HUES6 (cell line): ENCODE measurements at regions not wholly inside any gene's neighbourhood (a gene's known extent, or its start where the extent isn't known, plus 50 kb on each side); places are given as distances from the start of the nearest gene placed in this dataset.

Experiments used
- H3K27ac ChIP-seq: 2 replicates; pipeline ENCODE4 v1.7.0; 2013; ENCODE audit warnings: low read depth, mild to moderate bottlenecking, low read length, inconsistent platforms
- H3K27me3 ChIP-seq: 2 replicates; pipeline ENCODE4 v1.6.1; 2013; ENCODE audit warnings: low read length; ENCODE audit not compliant: control insufficient read depth, insufficient read depth
- H3K36me3 ChIP-seq: 2 replicates; pipeline ENCODE4 v1.6.1; 2013; ENCODE audit warnings: low read length; ENCODE audit not compliant: control insufficient read depth, insufficient read depth
- H3K4me1 ChIP-seq: 2 replicates; pipeline ENCODE4 v1.6.1; 2013; ENCODE audit warnings: low read length; ENCODE audit not compliant: control insufficient read depth, insufficient read depth
- H3K4me3 ChIP-seq: 2 replicates; pipeline ENCODE4 v1.5.1; 2013; ENCODE audit warnings: low read depth, low read length
- H3K9ac ChIP-seq: one replicate; pipeline ENCODE4 v1.6.1; 2013; ENCODE audit warnings: mild to moderate bottlenecking, low read length
- H3K9me3 ChIP-seq: 2 replicates; pipeline ENCODE4 v1.6.1; 2013; ENCODE audit warnings: low read depth, low read length; ENCODE audit not compliant: control insufficient read depth, insufficient read depth

- Histone ChIP-seq H3K27ac (no peak overlapping the region), H3K4me1 (peaks cover 16% of the 10 kb centered on the region), H3K9ac (no peak overlapping the region), H3K9me3 (no peaks in the 10 kb centered on the region), H3K4me3 (no peak overlapping the region), H3K27me3 (no peaks in the 10 kb centered on the region), H3K36me3 (no peaks in the 10 kb centered on the region)
These were observed 119.1 kb downstream of the NDUFA10 start for GRCh38 chr2:239905884-239906654.

- Histone ChIP-seq H3K4me1 (peaks cover 16% of the 10 kb centered on the region), H3K36me3 (no peaks in the 10 kb centered on the region), H3K27ac (no peak overlapping the region), H3K4me3 (no peak overlapping the region), H3K27me3 (no peaks in the 10 kb centered on the region), H3K9ac (no peak overlapping the region), H3K9me3 (no peaks in the 10 kb centered on the region)
These were observed 119.8 kb downstream of the NDUFA10 start for GRCh38 chr2:239905306-239905705.

- no peak overlapping the region for H3K27ac ChIP-seq
- H3K4me3 ChIP-seq, result no peak overlapping the region
- no peaks in the 10 kb centered on the region for H3K36me3 ChIP-seq
- H3K9ac ChIP-seq, result no peak overlapping the region
- H3K4me1 ChIP-seq, result peaks cover 16% of the 10 kb centered on the region
- no peaks in the 10 kb centered on the region for H3K27me3 ChIP-seq
- no peaks in the 10 kb centered on the region for H3K9me3 ChIP-seq
These were observed 120.6 kb downstream of the NDUFA10 start for GRCh38 chr2:239904496-239904895.

GRCh38 chr2:239903803-239904202 lies 121.3 kb downstream of the NDUFA10 start:
- H3K27me3 ChIP-seq, result no peaks in the 10 kb centered on the region

GRCh38 chr2:239903210-239903609 lies 121.9 kb downstream of the NDUFA10 start:
- no peaks in the 10 kb centered on the region for H3K27me3 ChIP-seq
- no peak overlapping the region for H3K27ac ChIP-seq
- H3K36me3 ChIP-seq, result no peaks in the 10 kb centered on the region
- peaks cover 16% of the 10 kb centered on the region for H3K4me1 ChIP-seq
- H3K9ac ChIP-seq, result no peak overlapping the region
- H3K9me3 ChIP-seq, result no peaks in the 10 kb centered on the region
- no peak overlapping the region for H3K4me3 ChIP-seq

More at GRCh38 chr2:239903803-239904202, 121.3 kb downstream of the NDUFA10 start:
- H3K4me3 ChIP-seq, result no peak overlapping the region
- H3K9ac ChIP-seq, result no peak overlapping the region
- no peaks in the 10 kb centered on the region for H3K9me3 ChIP-seq
- no peaks in the 10 kb centered on the region for H3K36me3 ChIP-seq
- no peak overlapping the region for H3K27ac ChIP-seq
- H3K4me1 ChIP-seq, result peaks cover 16% of the 10 kb centered on the region

- Histone ChIP-seq H3K27me3 (no peaks in the 10 kb centered on the region), H3K27ac (no peak overlapping the region), H3K9ac (no peak overlapping the region), H3K4me1 (peaks cover 16% of the 10 kb centered on the region), H3K4me3 (0 out of 2 replicates have a peak overlapping the region, but pooled peaks have one; percentile 4), H3K9me3 (peaks cover 3% of the 10 kb centered on the region; the same call in 1 of the 2 replicates), H3K36me3 (no peaks in the 10 kb centered on the region)
These were observed 122.4 kb downstream of the NDUFA10 start for GRCh38 chr2:239902749-239903201.

GRCh38 chr2:239898292-239898925 lies 126.7 kb downstream of the NDUFA10 start:
- Histone ChIP-seq H3K9ac (no peak overlapping the region), H3K27ac (no peak overlapping the region), H3K27me3 (no peaks in the 10 kb centered on the region; the same call in 1 of the 2 replicates), H3K4me3 (no peak overlapping the region), H3K4me1 (peaks cover 21% of the 10 kb centered on the region), H3K36me3 (no peaks in the 10 kb centered on the region), H3K9me3 (peaks cover 6% of the 10 kb centered on the region; the same call in 1 of the 2 replicates)

GRCh38 chr2:239897596-239898235 lies 127.4 kb downstream of the NDUFA10 start:
- Histone ChIP-seq H3K4me3 (no peak overlapping the region), H3K9me3 (peaks cover 6% of the 10 kb centered on the region; the same call in 1 of the 2 replicates), H3K4me1 (peaks cover 15% of the 10 kb centered on the region), H3K27ac (no peak overlapping the region), H3K27me3 (no peaks in the 10 kb centered on the region; the same call in 1 of the 2 replicates), H3K9ac (no peak overlapping the region), H3K36me3 (no peaks in the 10 kb centered on the region)

- H3K9me3 ChIP-seq, result peaks cover 6% of the 10 kb centered on the region; the same call in 1 of the 2 replicates
These were observed 129.1 kb downstream of the NDUFA10 start for GRCh38 chr2:239896075-239896474.

GRCh38 chr2:239895669-239896068 lies 129.5 kb downstream of the NDUFA10 start:
- Histone ChIP-seq H3K4me3 (no peak overlapping the region), H3K27me3 (no peaks in the 10 kb centered on the region; the same call in 1 of the 2 replicates), H3K9ac (no peak overlapping the region), H3K9me3 (peaks cover 6% of the 10 kb centered on the region; the same call in 1 of the 2 replicates), H3K4me1 (peaks cover 9% of the 10 kb centered on the region), H3K27ac (no peak overlapping the region), H3K36me3 (no peaks in the 10 kb centered on the region)

More at GRCh38 chr2:239896075-239896474, 129.1 kb downstream of the NDUFA10 start:
- Histone ChIP-seq H3K4me3 (no peak overlapping the region), H3K36me3 (no peaks in the 10 kb centered on the region), H3K9ac (no peak overlapping the region), H3K27ac (no peak overlapping the region), H3K4me1 (peaks cover 9% of the 10 kb centered on the region), H3K27me3 (no peaks in the 10 kb centered on the region; the same call in 1 of the 2 replicates)
